GM12872 (cell line): ENCODE measurements at regions not wholly inside any gene's neighbourhood (a gene's known extent, or its start where the extent isn't known, plus 50 kb on each side); places are given as distances from the start of the nearest gene placed in this dataset.

Experiments used
- TF ChIP-seq, protein P1 (sequence below): IDR thresholded peaks from 3 replicates; pipeline ENCODE4 v1.5.1; 2011; ENCODE audit warnings: low read depth, mild to moderate bottlenecking, low read length, moderate library complexity; ENCODE audit not compliant: insufficient read depth

DNA sequence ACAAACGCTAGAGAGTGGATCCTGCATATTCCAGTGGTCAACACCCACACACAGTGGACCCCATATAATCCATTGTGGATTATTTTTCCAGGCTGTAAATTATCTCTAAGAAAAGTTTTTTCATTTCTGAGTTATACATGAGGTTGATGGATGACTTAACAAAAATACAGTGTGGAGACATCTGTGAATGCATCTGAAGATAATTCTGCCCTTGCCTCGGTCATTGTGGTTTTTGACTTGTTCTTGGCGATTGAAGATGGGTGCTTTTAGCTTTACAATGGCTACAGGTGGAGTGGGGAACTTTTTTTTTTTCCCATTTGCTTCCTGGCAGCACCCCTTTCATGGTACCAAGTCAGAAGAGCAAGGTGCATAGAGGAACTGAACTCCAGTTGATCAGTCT, 242.7 kb downstream of the MYLK4 start:
- TF ChIP-seq, protein P1, sequence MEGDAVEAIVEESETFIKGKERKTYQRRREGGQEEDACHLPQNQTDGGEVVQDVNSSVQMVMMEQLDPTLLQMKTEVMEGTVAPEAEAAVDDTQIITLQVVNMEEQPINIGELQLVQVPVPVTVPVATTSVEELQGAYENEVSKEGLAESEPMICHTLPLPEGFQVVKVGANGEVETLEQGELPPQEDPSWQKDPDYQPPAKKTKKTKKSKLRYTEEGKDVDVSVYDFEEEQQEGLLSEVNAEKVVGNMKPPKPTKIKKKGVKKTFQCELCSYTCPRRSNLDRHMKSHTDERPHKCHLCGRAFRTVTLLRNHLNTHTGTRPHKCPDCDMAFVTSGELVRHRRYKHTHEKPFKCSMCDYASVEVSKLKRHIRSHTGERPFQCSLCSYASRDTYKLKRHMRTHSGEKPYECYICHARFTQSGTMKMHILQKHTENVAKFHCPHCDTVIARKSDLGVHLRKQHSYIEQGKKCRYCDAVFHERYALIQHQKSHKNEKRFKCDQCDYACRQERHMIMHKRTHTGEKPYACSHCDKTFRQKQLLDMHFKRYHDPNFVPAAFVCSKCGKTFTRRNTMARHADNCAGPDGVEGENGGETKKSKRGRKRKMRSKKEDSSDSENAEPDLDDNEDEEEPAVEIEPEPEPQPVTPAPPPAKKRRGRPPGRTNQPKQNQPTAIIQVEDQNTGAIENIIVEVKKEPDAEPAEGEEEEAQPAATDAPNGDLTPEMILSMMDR = no peak

DNA sequence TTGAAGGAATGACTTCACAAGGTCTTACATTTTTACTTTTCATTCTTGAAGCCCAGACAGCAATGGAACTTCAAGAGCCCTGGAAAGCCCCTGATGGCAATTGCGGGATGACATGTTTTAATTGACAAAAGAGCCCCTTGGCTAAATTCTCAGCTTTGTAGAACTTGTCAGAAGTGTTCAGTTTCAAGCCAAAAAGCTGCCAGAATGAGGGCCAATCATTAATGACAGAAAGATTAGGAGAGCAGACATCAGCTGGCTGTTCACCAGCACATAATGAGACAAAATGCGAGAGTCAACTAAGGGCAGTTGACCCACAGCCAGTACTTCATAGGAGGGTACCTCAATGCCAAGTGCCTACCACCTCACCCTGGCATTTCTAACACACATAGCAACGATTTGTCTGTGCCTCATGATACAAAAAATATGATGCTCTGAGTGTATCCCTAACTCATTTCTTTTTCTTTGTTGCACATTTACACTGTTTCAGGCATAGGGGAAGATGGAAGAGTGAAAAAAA, 243.1 kb downstream of the MYLK4 start:
- TF ChIP-seq, protein P1 = no peak

DNA sequence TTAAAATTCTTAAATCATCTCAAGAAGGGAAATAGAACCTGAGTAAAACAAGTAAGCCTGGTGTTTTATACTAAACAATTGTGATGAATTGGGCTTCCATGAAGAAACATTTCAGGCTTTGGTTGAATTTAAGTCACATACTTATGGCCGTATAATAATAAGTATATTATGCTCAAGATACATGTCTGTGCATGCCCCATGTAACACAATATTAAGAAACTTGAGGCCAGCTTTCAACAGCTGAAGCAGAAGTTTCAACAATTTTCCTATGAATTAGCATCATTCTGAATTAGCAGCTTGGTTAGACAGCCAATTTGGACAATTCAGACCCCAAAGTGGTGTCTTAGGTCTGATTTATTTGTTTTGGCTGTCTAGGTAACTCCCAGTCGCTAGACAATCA, 243.7 kb downstream of the MYLK4 start:
- TF ChIP-seq, protein P1 = no peak

DNA sequence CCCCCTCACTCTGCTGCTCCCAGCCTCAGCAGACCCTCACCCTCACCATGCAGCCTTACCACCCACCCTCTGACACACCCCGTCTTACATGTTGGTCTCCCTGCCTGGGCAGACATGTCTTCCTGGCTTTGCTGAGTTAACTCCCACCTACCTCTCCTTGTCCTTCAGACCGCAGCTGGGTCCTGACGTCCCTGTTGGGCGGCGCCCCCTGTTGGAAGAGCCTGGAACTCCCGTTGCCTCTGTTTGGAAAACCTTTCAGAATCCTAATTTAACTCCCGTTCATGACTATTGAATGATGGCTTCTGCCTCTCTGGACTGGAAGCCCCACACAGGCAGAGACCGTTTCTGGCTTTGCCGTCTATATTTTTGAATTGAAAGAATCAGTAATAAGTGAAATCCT, 245.1 kb downstream of the MYLK4 start:
- TF ChIP-seq, protein P1 = peak; percentile 57

DNA sequence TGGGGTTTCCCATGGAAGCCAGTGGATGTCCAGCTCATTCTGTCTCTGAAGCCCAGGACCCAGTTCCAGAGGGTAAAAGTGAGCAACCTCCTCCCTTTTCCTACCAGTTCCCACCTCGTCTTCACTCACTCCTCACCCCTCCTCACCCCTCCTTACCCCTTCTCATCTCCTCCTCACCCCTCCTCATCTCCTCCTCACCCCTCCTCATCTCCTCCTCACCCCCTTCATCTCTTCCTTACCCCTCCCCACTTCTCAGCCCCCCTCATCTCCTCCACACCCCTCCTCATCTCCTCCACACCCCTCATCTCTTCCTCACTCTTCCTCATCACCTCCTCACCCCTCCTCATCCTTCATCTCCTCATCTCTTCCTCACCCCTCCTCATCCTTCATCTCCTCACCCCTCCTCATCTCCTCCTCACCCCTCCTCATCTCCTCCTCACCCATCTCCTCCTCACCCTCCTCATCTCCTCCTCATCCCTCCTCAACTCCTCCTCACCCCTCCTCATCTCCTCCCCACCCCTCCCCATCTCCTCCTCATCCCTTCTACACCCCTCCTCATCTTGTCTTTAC, 246.1 kb downstream of the MYLK4 start:
- TF ChIP-seq, protein P1 = no peak

DNA sequence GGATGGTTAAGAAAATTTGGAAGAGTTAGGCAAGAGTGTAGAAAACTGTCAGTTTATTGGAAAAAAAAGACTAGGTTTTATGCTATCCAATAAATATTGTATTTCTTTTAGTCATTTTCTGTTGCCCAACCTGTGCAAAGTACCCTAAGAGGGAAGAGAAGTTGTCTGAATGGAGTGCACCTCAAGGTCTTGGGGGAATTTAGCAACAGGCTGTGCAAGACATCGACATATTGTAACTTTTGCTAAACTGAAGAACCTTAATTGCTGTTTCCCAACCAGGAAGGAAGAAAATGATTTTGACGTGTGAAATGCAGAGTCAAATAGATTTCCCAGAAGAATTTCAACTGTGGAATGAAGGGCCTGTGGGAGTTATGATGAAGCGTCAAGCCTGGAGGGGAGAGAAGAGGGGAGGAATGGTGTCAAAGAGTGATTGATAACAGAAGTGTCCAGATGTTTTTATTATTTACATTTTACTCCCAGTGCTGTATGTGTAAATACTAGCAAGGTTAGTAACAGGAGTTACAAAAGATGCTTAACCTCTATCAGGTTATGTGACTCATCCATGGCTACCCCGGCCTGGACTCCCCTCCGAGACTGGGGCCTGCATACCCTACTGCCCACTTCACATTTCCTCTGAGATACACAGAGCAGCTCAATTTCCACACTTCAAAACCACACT, 246.8 kb downstream of the MYLK4 start:
- TF ChIP-seq, protein P1 = no peak

DNA sequence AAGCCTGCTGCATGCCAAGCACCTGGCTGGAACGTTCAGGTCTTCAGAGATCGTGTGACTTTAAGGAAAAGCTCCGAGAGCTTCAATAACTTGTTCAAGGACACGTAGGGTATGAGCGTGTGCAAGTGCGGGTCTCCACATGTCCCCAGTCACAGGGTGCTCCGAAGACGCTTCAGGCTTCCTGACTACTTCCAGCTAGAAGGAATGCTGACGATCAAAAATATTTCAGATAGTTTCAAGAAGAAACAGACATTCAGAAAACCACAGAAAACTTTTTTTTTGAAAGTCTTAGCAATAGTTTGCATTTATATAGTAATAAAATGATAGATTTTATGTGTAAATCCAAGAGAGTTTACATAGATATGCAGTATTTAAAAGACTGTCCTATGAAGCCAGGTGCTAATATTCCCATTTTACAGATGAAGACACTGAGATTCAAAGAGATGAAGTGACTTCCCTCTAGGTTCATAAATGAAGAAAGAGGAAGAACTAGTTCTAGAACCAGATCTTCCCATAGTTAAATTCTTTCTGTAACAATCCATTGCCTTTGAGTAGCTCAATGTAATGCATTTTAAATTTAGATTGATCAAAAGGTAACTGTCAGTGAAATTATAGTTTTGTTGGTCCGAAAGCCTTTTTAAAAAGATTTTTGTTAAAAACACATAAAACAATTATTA, 247.6 kb downstream of the MYLK4 start:
- TF ChIP-seq, protein P1 = no peak
